CD4-positive, alpha-beta T cell treated with Interleukin-17A for 4 hours (primary cell): ENCODE measurements at regions not wholly inside any gene's neighbourhood (a gene's known extent, or its start where the extent isn't known, plus 50 kb on each side); places are given as distances from the start of the nearest gene placed in this dataset.
"Not testable (repeated sequence)": the region's sequence is repeated elsewhere in the genome, so short reads cannot be mapped to it uniquely, and the experiment has no call there.

Experiments
- DNase-seq: peaks from one replicate; pipeline ENCODE4 v3.0.0-alpha.2; 2020; ENCODE audit warnings: mixed read lengths

GRCh38 chr7:8809320-8809719 lies 375.9 kb downstream of the NXPH1 start:
- DNase-seq: no peak

GRCh38 chr7:8817448-8818036 lies 384.1 kb downstream of the NXPH1 start:
- DNase-seq: no peak

DNA sequence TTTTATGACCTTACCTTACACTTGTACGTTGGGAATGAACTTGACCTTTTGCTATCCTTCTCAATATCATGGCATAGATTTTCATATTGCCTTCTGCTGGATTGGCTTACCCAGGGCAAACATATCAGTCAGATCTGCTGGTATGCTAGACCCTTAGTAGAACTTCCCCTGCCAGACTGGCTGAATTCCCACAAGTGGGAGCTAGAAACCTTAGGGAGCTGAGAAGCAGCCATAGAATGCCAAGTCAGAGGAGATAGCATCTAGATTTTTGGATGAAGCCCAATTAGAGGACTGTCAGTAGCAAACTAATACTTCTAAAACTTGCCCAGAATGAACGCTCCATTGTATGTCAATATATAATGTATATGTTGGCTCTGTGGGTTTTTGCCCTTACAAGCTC lies 385.0 kb downstream of the NXPH1 start:
- DNase-seq: no peak

DNA sequence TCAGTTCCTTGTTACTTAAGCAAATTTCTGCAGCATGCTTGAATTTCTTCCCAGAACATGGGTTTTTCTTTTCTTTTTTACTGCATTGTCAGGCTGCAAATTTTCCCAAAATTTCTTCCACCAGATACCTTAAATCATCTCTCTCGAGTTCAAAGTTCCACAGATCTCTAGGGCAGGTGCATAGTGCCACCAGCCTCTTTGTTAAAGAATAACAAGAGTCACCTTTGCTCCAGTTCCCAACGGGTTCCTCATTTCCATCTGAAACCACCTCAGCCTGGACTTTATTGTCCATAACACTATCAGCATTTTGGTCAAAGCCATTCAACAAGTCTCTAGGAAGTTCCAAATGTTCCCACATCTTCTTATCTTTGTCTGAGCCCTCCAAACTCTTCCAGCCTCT lies 389.2 kb downstream of the NXPH1 start:
- no peak for DNase-seq

DNA sequence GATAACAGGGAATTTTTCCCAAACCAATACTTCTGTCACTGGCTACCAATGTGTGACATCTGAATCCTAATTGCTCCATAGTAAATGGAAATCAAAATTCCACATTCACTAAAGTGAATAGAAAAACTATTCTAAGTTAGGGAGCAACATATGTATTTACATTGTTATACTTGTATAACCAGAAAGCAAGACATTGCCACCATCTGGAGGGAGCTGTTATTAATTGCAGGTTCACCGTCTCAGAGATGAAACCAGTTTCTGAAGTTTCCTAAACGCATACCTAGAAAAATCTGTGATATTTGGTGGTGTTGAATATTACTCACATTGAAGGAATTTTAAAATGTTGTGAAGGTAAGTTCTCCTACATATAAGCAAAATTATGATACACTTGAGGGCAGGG lies 390.1 kb downstream of the NXPH1 start:
- no peak for DNase-seq

DNA sequence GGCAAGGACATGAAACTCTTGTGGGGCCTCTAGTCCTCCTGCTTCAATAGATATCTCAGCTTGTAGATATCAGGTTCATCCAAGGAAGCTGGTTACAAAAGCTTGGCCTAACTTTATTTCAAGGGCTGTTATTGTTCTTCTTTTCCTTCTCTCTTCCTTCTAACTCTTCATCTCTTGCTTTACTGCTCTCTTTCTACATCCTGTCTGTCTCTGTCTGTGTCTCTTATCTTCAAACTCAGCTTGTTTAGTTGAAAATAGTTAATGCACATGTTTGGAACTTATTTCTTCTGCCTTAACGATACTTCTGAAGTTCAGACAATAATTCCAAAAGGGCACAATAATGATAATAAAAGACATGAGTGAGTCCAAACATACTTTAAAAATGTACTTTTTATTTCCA lies 393.9 kb downstream of the NXPH1 start:
- DNase-seq: no peak

DNA sequence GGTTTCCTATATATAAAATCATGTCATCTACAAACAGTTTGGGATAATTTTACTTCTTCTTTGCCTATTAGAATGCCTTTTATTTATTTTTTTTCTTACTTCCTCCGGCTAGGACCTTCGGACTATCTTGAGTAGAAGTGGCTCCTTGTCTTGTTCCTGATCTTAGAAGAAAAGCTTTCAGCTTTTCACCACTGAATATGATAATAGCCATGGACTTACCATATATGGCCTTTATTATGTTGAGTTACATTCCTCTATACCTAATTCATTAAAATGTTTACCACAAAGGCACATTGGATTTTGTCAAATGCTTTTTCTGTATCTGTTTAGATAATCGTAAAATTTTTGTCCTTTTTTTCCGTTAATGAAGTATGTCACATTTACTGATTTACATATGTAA lies 395.7 kb downstream of the NXPH1 start:
- no peak for DNase-seq

DNA sequence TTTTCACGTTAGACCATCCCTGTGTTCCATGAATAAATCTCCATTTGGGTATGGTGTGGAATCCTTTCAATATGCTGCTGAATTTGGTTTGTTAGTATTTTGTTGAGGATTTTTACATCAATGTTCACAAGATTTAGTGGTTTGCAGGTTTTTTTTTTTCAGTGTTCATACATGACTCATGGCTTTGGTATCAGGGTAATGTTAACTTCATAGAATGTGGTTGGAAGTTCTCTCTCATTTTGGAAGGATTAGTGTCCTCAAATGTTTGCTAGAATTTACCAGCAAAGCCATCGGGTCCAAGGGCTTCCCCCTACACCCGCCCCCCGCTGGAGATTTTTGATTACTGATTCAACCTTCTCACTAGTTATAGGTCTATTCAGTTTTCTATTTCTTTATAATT lies 398.0 kb downstream of the NXPH1 start:
- no peak for DNase-seq

- DNase-seq: no peak
These were observed 399.9 kb downstream of the NXPH1 start for GRCh38 chr7:8833355-8833754.

GRCh38 chr7:8841171-8841570 lies 407.8 kb downstream of the NXPH1 start:
- no peak for DNase-seq

- no peak for DNase-seq
These were observed 438.3 kb downstream of the NXPH1 start for GRCh38 chr7:8871716-8872115.

- no peak for DNase-seq
These were observed 448.5 kb downstream of the NXPH1 start for GRCh38 chr7:8881916-8882315.

DNA sequence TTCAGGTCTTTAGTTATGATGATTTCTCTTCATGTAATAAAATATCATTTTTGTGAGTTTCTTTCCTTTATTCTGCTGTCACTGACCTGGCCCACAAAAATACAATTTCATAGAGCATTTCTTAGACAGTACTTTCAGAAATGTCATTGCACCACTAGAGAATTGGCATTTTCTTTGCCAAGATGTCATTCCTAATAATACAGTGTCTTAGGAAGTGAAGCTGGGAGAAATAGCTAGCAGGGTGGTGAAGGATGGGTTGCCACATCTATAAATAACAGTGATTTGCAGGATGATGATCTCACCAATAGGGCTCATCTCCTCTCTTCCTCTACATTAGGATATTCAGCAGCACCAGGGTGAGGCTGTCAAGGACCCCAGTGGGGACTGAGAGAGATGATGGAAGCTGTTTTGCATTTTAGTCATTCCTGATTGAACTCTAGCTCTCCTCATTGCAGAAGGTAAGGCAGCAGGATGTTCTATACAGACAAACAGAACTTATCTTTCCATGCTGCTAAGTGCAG lies 452.1 kb downstream of the NXPH1 start:
- no peak for DNase-seq

DNA sequence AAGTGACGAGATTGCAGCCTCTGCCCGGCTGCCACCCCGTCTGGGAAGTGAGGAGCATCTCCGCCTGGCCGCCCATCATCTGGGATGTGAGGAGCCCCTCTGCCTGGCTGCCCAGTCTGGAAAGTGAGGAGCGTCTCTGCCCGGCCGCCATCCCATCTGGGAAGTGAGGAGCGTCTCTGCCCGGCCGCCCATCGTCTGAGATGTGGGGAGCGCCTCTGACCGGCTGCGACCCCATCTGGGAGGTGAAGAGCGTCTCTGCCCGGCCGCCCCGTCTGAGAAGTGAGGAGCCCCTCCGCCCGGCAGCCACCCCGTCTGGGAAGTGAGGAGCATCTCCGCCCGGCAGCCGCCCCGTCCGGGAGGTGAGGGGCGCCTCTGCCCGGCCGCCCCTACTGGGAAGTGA lies 456.9 kb downstream of the NXPH1 start:
- not testable (repeated sequence) for DNase-seq

- no peak for DNase-seq
These were observed 460.4 kb downstream of the NXPH1 start for GRCh38 chr7:8893775-8894174.

- DNase-seq: no peak
These were observed 473.1 kb downstream of the NXPH1 start for GRCh38 chr7:8906396-8907075.

DNA sequence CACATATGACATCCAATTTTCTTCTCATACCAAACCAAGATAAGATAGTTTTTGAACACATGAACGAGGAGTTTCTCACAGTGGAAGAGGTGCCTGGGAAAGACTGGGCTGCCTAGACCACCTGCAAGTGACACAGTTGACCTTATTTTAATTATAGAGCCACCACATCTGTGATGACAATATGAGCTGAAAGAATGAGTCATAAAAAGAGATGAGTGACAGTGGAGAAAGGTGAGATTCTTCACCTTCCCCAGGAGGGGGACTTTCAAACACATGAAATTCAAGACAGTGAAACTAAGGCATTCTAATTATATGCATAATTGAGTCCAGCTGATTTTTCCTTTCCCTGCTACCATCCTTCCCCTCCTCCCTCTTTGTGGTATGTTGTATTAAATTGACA lies 475.5 kb downstream of the NXPH1 start:
- DNase-seq: no peak

- DNase-seq: no peak
These were observed 480.3 kb downstream of the NXPH1 start for GRCh38 chr7:8913682-8914081.

- no peak for DNase-seq
These were observed 488.4 kb downstream of the NXPH1 start for GRCh38 chr7:8921807-8922206.

DNA sequence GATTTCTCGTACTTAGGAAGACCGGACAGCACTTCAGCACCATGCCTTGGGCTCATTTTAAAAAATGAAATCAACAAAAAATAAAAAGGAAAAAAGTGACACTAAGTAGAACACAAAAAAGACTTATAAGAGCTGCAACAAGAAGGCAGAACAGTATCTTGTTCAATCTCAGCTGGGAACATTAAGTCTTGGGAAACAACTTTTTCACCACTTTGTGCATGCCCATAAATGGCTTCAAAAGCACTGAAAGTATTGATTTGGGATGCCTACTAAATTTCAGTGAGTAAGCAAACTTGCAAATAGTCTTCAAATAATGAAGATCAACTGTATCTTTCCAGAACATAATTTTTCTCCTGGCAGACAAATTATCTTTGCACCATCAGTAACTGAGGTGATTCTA lies 489.3 kb downstream of the NXPH1 start:
- DNase-seq: no peak

- no peak for DNase-seq
These were observed 489.9 kb downstream of the NXPH1 start for GRCh38 chr7:8923164-8923806.

DNA sequence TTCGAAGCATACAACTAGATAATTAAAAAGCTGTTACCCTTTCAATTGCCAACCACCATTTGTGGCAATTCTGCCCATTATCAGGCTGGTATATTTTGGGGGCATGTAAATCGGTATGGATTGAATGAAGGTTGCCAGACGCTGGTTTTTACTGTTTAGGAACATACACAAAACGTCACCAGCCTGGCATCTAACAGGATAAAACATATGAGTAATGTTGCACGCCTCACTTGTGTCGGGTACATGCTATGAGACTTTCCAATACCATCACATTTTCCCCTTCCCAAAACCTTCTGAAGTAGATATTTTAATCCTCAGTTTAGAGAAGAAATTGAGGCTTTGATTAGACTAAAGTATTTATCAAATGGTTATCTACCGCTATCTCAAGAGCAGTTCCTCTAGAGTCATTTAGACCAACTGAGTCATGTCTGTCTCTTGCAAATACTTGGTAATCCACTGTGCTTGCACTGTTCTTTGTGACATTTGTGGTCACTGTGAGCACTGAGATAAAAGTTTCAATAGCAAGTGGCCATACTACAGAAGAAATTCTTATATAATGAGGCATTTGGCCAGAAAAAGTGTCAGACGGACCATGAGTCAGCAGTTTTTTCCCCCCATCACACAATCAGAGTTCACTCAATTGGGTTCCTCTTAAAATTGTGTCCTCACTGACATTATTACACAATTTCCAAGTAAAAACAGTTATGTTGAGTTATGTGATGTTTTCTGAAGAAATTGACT lies 498.7 kb downstream of the NXPH1 start:
- DNase-seq: no peak

DNA sequence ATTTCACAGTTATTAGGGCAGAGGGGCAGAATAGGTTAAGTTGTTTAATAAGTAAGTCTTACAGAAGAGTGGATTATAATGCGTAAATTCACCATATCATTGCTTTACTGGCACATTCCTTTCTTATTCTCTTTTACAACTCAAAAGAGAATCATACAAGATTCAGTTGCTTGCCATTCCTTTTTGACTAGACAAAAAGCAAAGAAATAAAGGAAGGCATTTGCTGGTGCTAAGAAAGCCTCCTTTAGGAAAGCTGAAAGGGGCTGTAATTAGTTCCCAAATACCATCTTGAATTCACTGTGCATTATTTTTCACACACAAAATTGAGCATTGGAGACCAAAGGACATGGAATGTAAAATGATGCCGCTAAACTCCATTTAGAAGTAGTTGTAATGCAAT lies 499.3 kb downstream of the NXPH1 start:
- DNase-seq: no peak

DNA sequence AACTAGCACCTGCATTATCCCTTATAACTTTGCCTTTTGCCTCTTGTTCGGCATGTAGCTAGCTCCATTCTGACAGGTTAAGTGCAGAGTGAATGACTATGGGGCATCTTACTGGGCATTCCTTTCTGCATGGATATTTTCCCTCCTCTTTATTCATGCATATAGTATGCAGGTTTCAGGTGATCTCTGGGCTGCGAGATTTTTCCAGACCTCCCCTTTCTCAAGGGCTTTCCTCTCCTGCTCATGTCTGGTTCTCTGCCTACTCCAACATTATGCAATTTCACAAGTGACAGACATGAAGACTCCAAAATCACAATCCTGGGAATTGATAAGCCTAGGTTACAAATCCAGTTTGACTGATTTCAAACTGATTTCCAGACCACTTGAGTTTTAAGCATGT lies 503.8 kb downstream of the NXPH1 start:
- DNase-seq: no peak
